GM19035 (cell line): ENCODE measurements at regions not wholly inside any gene's neighbourhood (a gene's known extent, or its start where the extent isn't known, plus 50 kb on each side); places are given as distances from the start of the nearest gene placed in this dataset.

ENCODE experiments used
- ATAC-seq: cut with Tn5 transposase; IDR thresholded peaks from one replicate; pipeline ENCODE4 v1.9.1; 2021; ENCODE audit not compliant: unreplicated experiment

GRCh38 chr2:217286833-217287232, 427.0 kb upstream of the TNP1 start:
- no peak for ATAC-seq

- no peak for ATAC-seq
Measured at GRCh38 chr2:217285926-217286325, 426.1 kb upstream of the TNP1 start.

DNA sequence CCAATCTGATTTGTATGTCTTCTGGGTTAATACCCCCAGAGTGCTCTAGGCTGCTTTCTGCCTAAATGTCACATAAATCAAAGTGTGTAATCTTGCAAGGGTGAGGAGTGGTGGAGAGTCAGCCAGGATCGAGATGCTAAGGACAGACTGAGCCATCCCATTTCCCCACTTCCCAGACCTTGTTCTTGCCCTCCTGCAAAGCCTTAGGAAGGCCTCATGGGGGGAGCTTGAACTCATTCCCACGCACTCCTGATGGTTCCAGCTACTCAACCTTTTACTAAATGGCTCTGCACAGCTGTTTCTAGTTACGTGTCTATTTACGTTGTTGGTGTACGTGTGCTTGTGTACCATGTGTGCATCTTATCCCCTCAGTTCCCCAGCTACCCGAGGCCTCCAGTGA, 423.6 kb upstream of the TNP1 start:
- ATAC-seq = no peak

- no peak for ATAC-seq
Measured at GRCh38 chr2:217282531-217282930, 422.7 kb upstream of the TNP1 start.

GRCh38 chr2:217279556-217279955, 419.7 kb upstream of the TNP1 start:
- no peak for ATAC-seq

DNA sequence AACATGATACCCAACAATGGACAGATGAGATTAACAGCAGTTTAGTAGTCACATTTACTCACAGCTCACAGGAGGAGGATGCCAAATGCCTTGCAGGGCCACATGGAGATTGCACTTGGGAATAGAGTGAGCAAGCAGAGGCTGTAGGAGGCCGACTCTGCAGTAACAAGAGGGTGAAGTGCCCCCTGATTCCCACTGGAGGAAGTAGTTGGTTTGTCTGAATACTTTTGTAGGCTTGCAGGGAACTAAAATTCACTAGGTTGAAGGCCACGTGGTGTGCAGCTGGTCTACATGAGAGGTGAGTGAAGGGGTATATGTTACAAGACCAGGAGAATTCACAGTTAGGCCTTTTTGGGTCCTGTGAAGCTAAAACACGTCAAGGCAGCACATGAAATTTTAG, 419.3 kb upstream of the TNP1 start:
- ATAC-seq = no peak

DNA sequence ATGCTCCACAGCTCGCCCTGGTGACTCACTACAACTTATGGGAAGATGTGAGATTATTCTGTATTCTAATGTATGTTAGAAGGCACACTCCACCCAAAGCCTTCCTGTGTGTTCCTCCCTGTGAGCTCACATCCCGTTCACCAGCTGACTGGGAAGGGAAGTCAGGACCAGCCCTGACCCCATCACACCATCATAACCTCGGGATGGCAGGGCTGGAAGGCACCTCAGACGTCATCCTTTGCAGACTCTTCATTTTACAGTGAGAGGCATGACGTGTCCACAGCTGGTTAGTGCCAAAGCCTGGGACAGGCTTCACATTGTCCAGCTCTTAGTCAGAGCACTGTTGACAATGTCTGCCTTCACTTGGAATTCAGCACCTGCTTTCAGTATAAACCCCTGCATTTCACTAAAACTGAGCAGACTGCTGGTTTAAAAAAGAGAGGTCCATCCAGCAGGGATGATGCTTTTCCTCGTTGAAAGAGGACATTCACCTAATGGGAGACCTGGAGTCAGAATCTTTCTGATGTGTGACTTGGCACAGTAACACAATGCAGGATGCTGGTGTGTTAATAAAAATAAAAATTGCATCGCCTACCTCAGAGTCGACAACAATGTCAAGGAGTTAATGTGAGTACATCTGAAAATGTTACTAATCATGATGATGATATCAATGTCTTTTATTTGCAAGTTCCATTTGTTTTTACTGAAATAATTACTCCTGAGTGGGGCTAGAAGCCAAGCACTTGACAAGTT, 418.0 kb upstream of the TNP1 start:
- ATAC-seq = no peak

DNA sequence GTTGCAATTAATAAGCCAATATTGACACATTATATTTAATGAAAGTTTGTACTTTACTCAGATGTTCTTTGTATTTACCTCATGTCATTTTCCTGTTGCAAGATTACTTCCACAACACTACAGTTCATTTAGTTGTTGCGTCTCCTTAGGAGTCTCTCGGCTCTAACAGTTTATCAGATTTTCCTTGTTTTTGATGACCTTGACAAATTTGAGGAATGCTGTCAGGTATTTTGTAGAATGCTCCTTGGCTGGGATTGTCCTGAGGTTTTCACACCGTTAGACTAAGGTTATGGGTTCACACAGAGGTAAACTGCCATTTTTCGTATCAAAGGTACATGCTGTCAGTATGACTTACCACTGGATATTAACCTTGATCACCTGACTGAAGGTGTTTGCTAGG, 416.6 kb upstream of the TNP1 start:
- ATAC-seq = no peak

- no peak for ATAC-seq
Measured at GRCh38 chr2:217275091-217275490, 415.2 kb upstream of the TNP1 start.

DNA sequence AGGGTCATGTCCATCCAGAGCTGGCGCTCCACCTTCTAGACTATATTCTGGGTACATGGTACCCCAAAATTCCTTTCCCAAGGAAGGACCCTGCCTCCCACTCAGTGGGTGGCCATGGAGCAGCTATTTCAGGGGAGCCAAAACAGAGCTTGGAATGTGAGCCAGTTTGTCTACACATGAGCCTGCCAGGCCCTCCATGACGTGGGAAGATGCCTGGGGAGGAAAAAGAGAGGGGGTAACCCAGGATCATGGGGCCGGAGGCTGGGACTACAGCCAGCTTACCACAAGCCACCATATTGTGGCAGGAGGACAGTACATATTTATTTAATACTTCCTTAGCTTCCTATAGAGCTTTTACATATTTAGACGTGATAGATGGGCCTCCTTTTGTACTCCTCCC, 414.7 kb upstream of the TNP1 start:
- ATAC-seq = no peak

DNA sequence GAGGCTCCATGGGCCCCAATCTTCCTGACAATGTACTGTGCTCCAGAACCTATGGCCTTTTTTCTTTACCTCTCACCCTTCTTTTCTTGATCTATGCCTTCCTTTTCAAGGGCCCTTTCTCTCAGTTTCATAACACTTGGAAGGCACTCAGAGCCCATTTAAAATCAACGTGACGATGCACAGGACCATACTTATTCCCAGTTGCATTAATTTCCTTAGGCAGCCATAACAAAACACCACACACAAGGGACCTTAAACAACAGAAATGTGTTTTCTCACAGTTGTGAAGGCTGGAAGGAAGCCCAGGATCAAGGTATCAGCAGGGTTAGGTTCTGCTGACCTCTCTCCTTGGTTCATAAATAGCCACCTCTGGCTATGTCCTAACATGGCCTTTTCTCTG, 414.0 kb upstream of the TNP1 start:
- ATAC-seq = no peak

DNA sequence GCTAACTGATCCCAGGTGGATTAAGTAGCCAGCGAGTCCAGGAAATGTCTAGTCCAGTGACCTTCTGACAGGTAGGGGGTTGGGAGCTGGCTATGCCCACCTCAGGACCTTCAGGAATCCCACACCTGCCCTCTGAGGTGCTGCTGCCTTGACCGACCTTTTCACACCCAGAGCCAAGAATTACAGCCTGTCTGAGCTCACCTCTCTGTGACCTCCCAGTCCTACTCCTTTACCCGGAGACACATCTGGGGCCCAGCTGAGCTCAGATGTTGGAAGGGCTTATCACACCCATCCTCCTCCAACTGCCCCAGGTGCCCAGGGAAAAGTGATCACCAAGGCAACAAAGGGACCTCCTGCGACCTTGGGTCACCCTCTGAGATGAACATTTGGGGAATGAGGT, 413.3 kb upstream of the TNP1 start:
- no peak for ATAC-seq

- ATAC-seq = no peak
Measured at GRCh38 chr2:217271813-217272212, 411.9 kb upstream of the TNP1 start.

DNA sequence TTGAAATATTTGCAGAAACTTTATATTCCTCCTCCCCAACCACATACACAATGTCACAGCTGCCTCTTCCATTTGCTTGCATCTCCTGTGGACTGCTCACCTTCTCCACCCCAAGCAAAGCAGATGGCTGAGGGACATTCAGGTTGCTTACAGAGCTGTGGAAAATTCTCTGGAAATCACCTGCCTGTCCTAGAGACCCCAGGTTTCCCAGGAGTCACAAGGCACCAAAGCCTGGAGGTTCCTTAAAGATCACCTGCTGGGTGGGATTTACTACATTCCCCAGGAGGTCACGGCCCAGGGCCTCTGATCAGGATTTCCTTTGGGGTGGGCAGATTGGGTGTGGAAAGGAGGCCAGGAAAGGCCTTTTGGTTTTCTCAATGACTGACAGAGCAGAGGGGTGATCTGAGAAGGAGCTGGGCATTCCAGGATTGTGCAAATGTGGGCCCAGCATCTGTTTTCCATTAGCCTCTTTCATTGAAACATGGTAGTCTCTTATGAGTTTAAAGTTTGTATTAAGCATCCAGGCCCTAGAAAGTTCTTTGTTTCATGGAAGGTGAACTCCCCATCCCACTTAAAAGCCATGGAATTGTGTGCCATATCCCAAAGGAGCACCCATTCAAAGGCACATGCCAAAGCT, 410.7 kb upstream of the TNP1 start:
- ATAC-seq = no peak

DNA sequence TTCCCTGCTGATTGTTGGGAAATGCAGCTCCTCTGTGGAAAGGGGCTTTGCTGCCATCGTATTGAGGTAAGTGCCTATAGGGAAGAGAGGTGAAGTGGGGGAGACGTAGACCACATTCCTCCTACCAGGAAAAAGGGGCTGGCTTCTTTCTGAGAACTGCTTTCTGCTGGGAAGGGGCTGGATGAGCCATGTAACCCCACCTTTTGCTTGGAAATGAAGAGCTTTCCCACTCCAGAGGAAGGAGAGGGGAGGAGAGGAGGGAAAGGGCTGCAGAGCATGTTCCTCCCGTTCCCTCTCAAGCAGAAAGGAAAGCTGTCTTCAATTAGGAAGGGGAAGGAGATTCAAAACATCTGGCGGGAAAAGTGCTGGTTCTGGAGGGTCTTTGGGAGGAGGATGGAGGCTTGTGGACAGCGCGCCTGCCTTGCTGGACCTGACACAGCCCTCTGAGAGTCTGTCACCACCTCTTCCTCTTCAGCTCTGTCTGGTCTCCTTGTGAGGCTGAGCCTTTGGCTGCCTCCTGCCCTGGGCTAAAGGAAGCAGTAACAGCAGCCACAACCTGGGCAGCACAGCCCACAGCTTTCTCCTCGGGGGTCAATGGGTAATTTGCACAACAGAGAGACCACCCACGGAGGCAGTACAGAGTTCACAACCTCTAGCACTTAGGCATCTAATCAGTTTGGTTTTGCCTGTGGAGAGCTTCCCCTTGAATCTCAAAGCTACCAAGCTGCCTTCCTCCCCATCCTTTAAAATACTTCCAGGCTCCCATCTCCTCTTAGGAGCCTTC, 410.0 kb upstream of the TNP1 start:
- no peak for ATAC-seq

DNA sequence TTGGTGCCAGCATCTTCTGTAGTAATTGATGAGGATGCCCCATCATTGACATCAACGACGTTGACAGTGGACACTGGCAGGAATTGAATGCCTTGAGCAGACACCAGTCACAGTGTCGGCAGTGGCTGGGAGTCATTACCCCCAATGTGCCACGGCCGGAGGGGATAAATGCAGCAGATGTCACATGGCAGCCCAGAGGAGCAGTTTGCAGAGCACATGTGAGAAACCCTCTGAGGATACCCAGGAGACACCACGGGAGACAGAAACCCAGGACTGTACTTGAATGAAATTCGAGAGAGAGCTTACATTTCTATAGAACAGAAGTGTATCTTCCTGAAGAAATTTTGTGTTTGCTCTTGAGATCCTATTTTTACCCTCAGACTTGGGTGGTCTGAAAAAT, 409.1 kb upstream of the TNP1 start:
- ATAC-seq = no peak

GRCh38 chr2:217267758-217268157, 407.9 kb upstream of the TNP1 start:
- no peak for ATAC-seq

DNA sequence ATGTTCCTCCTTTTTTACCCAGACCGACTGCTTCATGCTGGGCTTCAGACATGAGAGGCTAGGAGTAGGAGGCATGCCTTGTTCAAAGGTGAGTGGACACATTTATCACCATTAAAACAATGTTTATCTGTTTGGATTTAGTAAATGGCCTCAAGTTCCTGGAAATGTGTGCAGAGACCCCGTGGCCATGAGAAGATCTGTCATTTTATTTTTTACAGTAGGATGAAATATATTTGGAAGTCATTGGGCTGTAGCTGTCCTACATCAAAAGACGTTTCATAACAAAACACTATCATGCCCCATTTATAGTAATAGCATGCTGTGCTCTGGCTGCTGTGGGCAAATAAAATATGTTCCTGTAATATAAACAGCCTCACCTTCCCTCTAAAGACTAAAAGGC, 403.9 kb upstream of the TNP1 start:
- ATAC-seq = no peak

DNA sequence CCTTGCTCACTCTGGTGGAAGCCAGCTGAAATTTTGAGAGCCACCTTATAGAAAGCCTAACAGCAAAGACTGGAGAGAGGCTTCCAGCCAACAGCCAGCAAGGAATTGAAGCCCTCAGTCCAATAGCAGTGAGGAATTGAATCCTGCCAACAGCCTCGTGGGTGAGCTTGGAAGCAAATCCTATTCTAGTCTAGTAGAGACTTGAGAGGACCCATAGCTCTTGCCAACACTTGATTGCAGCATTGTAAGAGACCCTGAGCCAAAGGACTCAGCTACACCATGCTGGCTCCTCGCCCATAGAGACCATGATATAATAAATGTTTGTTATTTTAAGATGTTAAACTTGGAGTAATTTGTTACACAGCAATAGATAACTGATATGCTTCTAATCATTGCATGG, 403.0 kb upstream of the TNP1 start:
- no peak for ATAC-seq

DNA sequence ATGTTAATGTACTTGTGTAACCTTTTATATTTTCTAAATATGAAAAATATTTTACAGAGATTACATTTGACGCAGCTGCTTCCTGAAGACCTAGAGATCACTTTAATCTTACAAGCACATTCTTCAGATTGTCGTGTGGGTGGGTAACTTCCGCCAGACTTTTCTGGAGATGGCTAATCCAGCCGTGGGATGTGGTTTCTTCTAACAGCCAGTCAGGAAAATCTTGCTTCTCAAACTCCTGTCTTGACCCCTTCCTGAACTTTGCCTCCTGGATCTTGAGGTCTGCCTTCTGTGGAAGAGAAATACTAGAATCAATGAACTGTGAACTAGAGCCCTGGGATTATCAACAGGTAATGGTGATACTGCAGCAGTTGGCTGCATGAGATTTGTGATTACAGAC, 401.6 kb upstream of the TNP1 start:
- no peak for ATAC-seq

DNA sequence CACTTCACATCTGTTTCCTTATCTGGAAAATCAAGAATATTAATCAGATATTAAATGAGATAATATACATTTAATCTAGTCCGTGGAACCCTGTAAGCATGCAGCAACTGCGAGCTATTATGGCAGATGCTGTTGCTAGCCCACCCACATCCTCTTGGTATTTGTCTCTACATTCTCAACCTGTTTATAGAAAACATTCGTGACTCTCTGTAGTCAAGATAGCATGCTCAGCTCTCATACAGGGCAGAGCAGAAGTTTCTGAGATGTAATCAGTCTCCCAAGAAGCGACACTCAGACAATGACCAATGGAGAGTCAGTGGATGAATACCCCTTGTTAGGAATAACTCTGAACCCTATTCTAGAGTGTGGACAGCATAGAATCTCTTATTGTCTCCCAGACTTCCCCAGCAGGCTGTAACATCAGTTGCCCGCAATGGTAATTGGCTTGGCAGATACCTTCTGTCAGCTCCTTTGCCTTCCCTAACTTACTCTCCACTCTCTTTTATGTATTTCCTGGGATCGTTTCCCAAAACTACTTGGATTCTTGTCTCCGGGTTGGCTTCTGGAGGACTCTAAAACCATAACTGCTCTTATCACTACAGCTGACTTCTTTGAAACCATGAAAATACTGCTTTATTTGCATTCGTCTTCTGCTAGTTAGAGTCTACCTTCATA, 400.7 kb upstream of the TNP1 start:
- ATAC-seq = no peak

GRCh38 chr2:217258170-217258569, 398.3 kb upstream of the TNP1 start:
- no peak for ATAC-seq
